H1 (cell line): ENCODE measurements at regions not wholly inside any gene's neighbourhood (a gene's known extent, or its start where the extent isn't known, plus 50 kb on each side); places are given as distances from the start of the nearest gene placed in this dataset.

Source experiments
- CTCF ChIA-PET: fragments of 300-600 bp; sonication (Branson Sonifier 250); formaldehyde crosslinking; loops from one replicate; lab custom pipeline; 2021; ENCODE audit not compliant: partially characterized antibody; lab: Charles Lee
- POLR2A ChIA-PET: fragments of 300-600 bp; sonication (Branson Sonifier 250); formaldehyde crosslinking; loops from one replicate; lab custom pipeline; 2021; ENCODE audit warnings: inconsistent platforms; ENCODE audit not compliant: partially characterized antibody; lab: Charles Lee
- DNase-seq, 2 experiments: peaks; one replicate each; pipeline versions ENCODE4 v3.0.0 to v3.0.0-alpha.2; 2010 to 2022; ENCODE audit warnings: low spot score in 2 of 2, low read depth in 1 of 2, mixed read lengths in 1 of 2
- FAIRE-seq: peaks from 2 replicates; lab custom pipeline; 2011; peaks lifted over from hg19 to GRCh38; lab: Jason Lieb, UNC
- H2AFZ ChIP-seq: 2 replicates; pipeline ENCODE4 v1.8.1; 2012; ENCODE audit warnings: low read length, inconsistent platforms
- H2AK5ac ChIP-seq: 2 replicates; pipeline ENCODE4 v1.6.1; 2013; ENCODE audit warnings: low read depth, low read length
- H2BK120ac ChIP-seq: replicated peaks from 2 replicates; pipeline ENCODE3; 2013; ENCODE audit warnings: low read depth, low read length, inconsistent platforms
- H2BK12ac ChIP-seq: 2 replicates; pipeline ENCODE4 v1.6.1; 2013; ENCODE audit warnings: low read depth, low read length
- H2BK15ac ChIP-seq: 2 replicates; pipeline ENCODE4 v1.6.1; 2013; ENCODE audit warnings: low read length
- H2BK20ac ChIP-seq: 2 replicates; pipeline ENCODE4 v1.6.1; 2013; ENCODE audit warnings: low read length
- H2BK5ac ChIP-seq: 2 replicates; pipeline ENCODE4 v1.6.1; 2013; ENCODE audit warnings: low read depth, low read length
- H3K14ac ChIP-seq: 2 replicates; pipeline ENCODE4 v1.6.1; 2013; ENCODE audit warnings: inconsistent platforms; ENCODE audit not compliant: insufficient read length
- H3K18ac ChIP-seq: 2 replicates; pipeline ENCODE4 v1.6.1; 2013; ENCODE audit warnings: low read length; ENCODE audit errors: extremely low read depth
- H3K23ac ChIP-seq: 2 replicates; pipeline ENCODE4 v1.6.1; 2013; ENCODE audit warnings: inconsistent platforms; ENCODE audit not compliant: insufficient read length
- H3K23me2 ChIP-seq: 2 replicates; pipeline ENCODE4 v1.6.1; 2013; ENCODE audit warnings: low read depth, low read length
- H3K27ac ChIP-seq: 2 replicates; pipeline ENCODE4 v1.6.1; 2011; ENCODE audit warnings: low read depth, low read length, inconsistent platforms
- H3K27me3 ChIP-seq, 4 experiments: replicated peaks in 1 of 4; 1 replicate in 1 of 4; 2 replicates in 3 of 4; pipeline versions ENCODE4 v1.6.1 to v1.8.1; 2011 to 2013; ENCODE audit warnings: low read length in 3 of 4, mild to moderate bottlenecking in 3 of 4, inconsistent platforms in 2 of 4, mixed read lengths in 2 of 4, moderate library complexity in 1 of 4; ENCODE audit not compliant: control insufficient read depth in 3 of 4, insufficient read depth in 3 of 4; ENCODE audit errors: extremely low read depth in 1 of 4
- H3K36me3 ChIP-seq, 4 experiments: 2 replicates each; pipeline versions ENCODE4 v1.6.1 to v1.8.1; 2011 to 2013; ENCODE audit warnings: mild to moderate bottlenecking in 4 of 4, low read length in 3 of 4, moderate library complexity in 2 of 4, control low read depth in 1 of 4, inconsistent platforms in 1 of 4; ENCODE audit not compliant: insufficient read depth in 4 of 4, control insufficient read depth in 2 of 4
- H3K4ac ChIP-seq: replicated peaks from 2 replicates; pipeline ENCODE3; 2013; ENCODE audit warnings: low read length, low read depth, mixed read lengths, inconsistent platforms; ENCODE audit not compliant: insufficient read length
- H3K4me1 ChIP-seq, 4 experiments: replicated peaks in 1 of 4; 1 replicate in 1 of 4; 2 replicates in 3 of 4; pipeline versions ENCODE4 v1.6.1 to v1.8.1; 2011 to 2013; ENCODE audit warnings: low read length in 3 of 4, inconsistent platforms in 2 of 4, mixed read lengths in 1 of 4; ENCODE audit not compliant: insufficient read depth in 4 of 4, control insufficient read depth in 3 of 4
- H3K4me2 ChIP-seq, 2 experiments: 2 replicates each; pipeline versions ENCODE4 v1.6.1 to v1.8.1; 2011 to 2013; ENCODE audit warnings: low read depth in 2 of 2, low read length in 2 of 2, control low read depth in 1 of 2, inconsistent platforms in 1 of 2, mild to moderate bottlenecking in 1 of 2; ENCODE audit not compliant: insufficient read depth in 1 of 2
- H3K4me3 ChIP-seq, 4 experiments: fragments of 200-600, 300-600 bp in 1 of 4; sonication (generic), shearing (Covaris generic), sonication (Bioruptor Twin) in 1 of 4; 2 replicates each; pipeline versions ENCODE4 v1.5.1 to v1.8.1; 2011 to 2016; ENCODE audit warnings: low read length in 4 of 4, low read depth in 3 of 4, control low read depth in 2 of 4, inconsistent platforms in 2 of 4, mild to moderate bottlenecking in 2 of 4, mixed read lengths in 1 of 4, moderate library complexity in 1 of 4; ENCODE audit not compliant: insufficient read depth in 2 of 4; ENCODE audit errors: extremely low read depth in 1 of 4
- H3K56ac ChIP-seq: replicated peaks from 2 replicates; pipeline ENCODE3; 2013; ENCODE audit warnings: low read depth, mild to moderate bottlenecking, mixed read lengths, low read length, inconsistent platforms; ENCODE audit not compliant: insufficient read length
- H3K79me1 ChIP-seq: 2 replicates; pipeline ENCODE4 v1.6.1; 2013; ENCODE audit warnings: low read depth, low read length, control low read depth
- H3K79me2 ChIP-seq, 2 experiments: 2 replicates each; pipeline versions ENCODE4 v1.6.1 to v1.8.1; 2012 to 2013; ENCODE audit warnings: low read length in 2 of 2, mild to moderate bottlenecking in 2 of 2, inconsistent platforms in 1 of 2; ENCODE audit not compliant: insufficient read depth in 2 of 2, control insufficient read depth in 1 of 2
- H3K9ac ChIP-seq, 4 experiments: replicated peaks in 1 of 4; 1 replicate in 1 of 4; 2 replicates in 3 of 4; pipeline versions ENCODE4 v1.6.1 to v1.8.1; 2011 to 2013; ENCODE audit warnings: low read depth in 3 of 4, low read length in 3 of 4, control low read depth in 2 of 4, mild to moderate bottlenecking in 2 of 4, moderate library complexity in 2 of 4, inconsistent platforms in 1 of 4; ENCODE audit errors: extremely low read depth in 1 of 4
- H3K9me3 ChIP-seq, 2 experiments: 2 replicates each; pipeline versions ENCODE4 v1.6.1 to v1.8.1; 2012 to 2013; ENCODE audit warnings: mild to moderate bottlenecking in 2 of 2, moderate library complexity in 2 of 2, control low read depth in 1 of 2, inconsistent platforms in 1 of 2, low read depth in 1 of 2, low read length in 1 of 2, mixed read lengths in 1 of 2; ENCODE audit not compliant: insufficient read depth in 2 of 2
- H4K20me1 ChIP-seq, 2 experiments: replicated peaks in 1 of 2; 2 replicates each; pipeline versions ENCODE3 to v1.8.1; 2011 to 2013; ENCODE audit warnings: inconsistent platforms in 2 of 2, low read length in 2 of 2, mild to moderate bottlenecking in 1 of 2; ENCODE audit not compliant: insufficient read depth in 2 of 2, control insufficient read depth in 1 of 2
- H4K5ac ChIP-seq: 2 replicates; pipeline ENCODE4 v1.6.1; 2013; ENCODE audit warnings: low read length, low read depth, mixed read lengths, inconsistent platforms; ENCODE audit not compliant: insufficient read length
- H4K8ac ChIP-seq: 2 replicates; pipeline ENCODE4 v1.8.0; 2013; ENCODE audit warnings: mild to moderate bottlenecking, moderate library complexity, low read length, inconsistent platforms; ENCODE audit not compliant: insufficient read depth; ENCODE audit errors: extremely low read depth
- H4K91ac ChIP-seq: replicated peaks from 2 replicates; pipeline ENCODE3; 2013; ENCODE audit warnings: low read length, mixed read lengths, inconsistent platforms; ENCODE audit not compliant: insufficient read length
- CHD1 ChIP-seq: IDR thresholded peaks from 2 replicates; pipeline ENCODE4 v1.6.1; 2012; ENCODE audit warnings: low read depth, low read length, improper control_type of control experiment
- FOSL1 ChIP-seq: IDR thresholded peaks from 2 replicates; pipeline ENCODE4 v1.6.1; 2011; ENCODE audit warnings: mild to moderate bottlenecking, low read depth, low read length, moderate library complexity; ENCODE audit not compliant: insufficient read depth
- GTF2F1 ChIP-seq: IDR thresholded peaks from 2 replicates; pipeline ENCODE4 v1.6.1; 2012; ENCODE audit warnings: low read depth, low read length, improper control_type of control experiment, borderline replicate concordance
- JUN ChIP-seq: IDR thresholded peaks from 2 replicates; pipeline ENCODE4 v1.6.1; 2011; ENCODE audit warnings: low read depth, mild to moderate bottlenecking, improper control_type of control experiment, low read length
- JUND ChIP-seq: IDR thresholded peaks from 2 replicates; pipeline ENCODE4 v1.6.1; 2011; ENCODE audit warnings: mild to moderate bottlenecking, improper control_type of control experiment, low read length
- SIRT6 ChIP-seq: IDR thresholded peaks from one replicate; pipeline ENCODE4 v1.7.1; 2012; ENCODE audit warnings: low read length, inconsistent platforms
- SP1 ChIP-seq: IDR thresholded peaks from 2 replicates; pipeline ENCODE4 v1.6.1; 2011; ENCODE audit warnings: low read depth, low read length
- WGBS, 2 experiments: shearing (Covaris generic) in 1 of 2; methylation state at CpG; one replicate each; pipeline versions ENCODE4 v1.1.6 to v1.1.7; 2013 to 2015; ENCODE audit warnings: low lambda C conversion rate in 2 of 2, mixed read lengths in 2 of 2, inconsistent platforms in 1 of 2, low coverage in 1 of 2, missing lambda C conversion rate in 1 of 2; ENCODE audit not compliant: insufficient replicate concordance in 2 of 2, insufficient coverage in 1 of 2, insufficient read length in 1 of 2; ENCODE audit errors: extremely low coverage in 1 of 2, missing lambda C conversion rate in 1 of 2; 5-methylcytosine and 5-hydroxymethylcytosine counted together

DNA sequence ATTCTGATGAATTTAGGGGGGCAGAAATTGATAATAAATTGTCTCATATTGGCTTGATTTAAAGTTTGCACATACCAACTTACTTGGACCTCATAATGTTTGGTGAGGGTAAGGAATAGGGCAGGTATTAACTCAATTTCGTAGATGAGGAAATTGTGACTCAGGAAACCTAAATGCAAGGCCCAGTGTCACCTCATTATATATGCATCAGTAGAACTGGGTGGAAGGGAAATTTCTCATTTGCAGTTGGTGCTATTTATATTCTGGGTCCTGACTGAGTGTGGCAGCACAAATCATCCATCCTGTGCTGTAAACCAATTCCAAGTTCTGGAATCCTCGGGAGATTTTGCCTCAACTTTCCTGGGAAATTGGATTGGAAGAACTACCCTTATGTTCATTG is 103.0 kb downstream of the SPATA31D1 start:
- Histone ChIP-seq H2AFZ (no peak overlapping the region), H3K23me2 (no peaks in the 10 kb centered on the region), H3K4me2 (no peak overlapping the region), H3K9me3 (peaks cover 0 to 3% of the 10 kb centered on the region in 2 experiments; a peak in 1 of 4 replicates), H3K27ac (no peak overlapping the region), H4K20me1 (no peaks in the 10 kb centered on the region), H3K79me1 (no peaks in the 10 kb centered on the region), H3K14ac (no peak overlapping the region), H4K5ac (no peak overlapping the region), H4K91ac (no peak overlapping the region), H3K36me3 (no peaks in the 10 kb centered on the region), H3K4me1 (no peaks in the 10 kb centered on the region), H3K4me3 (no peak overlapping the region), H3K18ac (no peak overlapping the region), H2AK5ac (no peak overlapping the region), H3K23ac (no peak overlapping the region), H2BK12ac (no peak overlapping the region), H3K56ac (no peak overlapping the region), H2BK120ac (no peak overlapping the region), H3K4ac (no peak overlapping the region), H2BK15ac (no peak overlapping the region), H3K27me3 (no peaks in the 10 kb centered on the region), H2BK5ac (no peak overlapping the region), H3K9ac (no peak overlapping the region), H2BK20ac (no peak overlapping the region), H3K79me2 (no peaks in the 10 kb centered on the region), H4K8ac (no peak overlapping the region)
- FAIRE-seq = no peak
- CTCF ChIA-PET = interaction anchor here (0.8 to 1.2 kb wide), 2 partner anchors 25 to 679 kb away, joined by 3 to 4 read pairs; no protein-coding TSS in a partner anchor
- POLR2A ChIA-PET = interaction anchor here (0.6 kb wide), 1 partner anchor 731 kb away, joined by 3 read pairs; no protein-coding TSS in a partner anchor
- 97% methylated on average over 2 of the region's 2 CpGs; no CpG with 5 or more reads in 1 of the 2 experiments for WGBS, 2 experiments
- no peak for DNase-seq
- no peak for TF ChIP-seq SP1
- TF ChIP-seq FOSL1 = no peak
- no peak for TF ChIP-seq CHD1
- no peak for TF ChIP-seq SIRT6
- no peak for TF ChIP-seq JUN
- no peak for TF ChIP-seq JUND
- no peak for TF ChIP-seq GTF2F1
